PC-3 (cell line): ENCODE measurements at regions not wholly inside any gene's neighbourhood (a gene's known extent, or its start where the extent isn't known, plus 50 kb on each side); places are given as distances from the start of the nearest gene placed in this dataset.

Source experiments
- ATAC-seq: fragments of 200-7000 bp; cut with Tn5 transposase; 2 replicates; pipeline ENCODE4 v1.9.1; 2020; ENCODE audit warnings: mild to moderate bottlenecking, moderate library complexity
- BruUV-seq: library from RNA; stranded (reverse); fragments of 400-500 nt; replicated peaks from 2 replicates; lab custom pipeline; 2021; lab: Mats Ljungman, UMichigan
- CTCF ChIA-PET: fragments of 300-600 bp; sonication (Branson Sonifier 250); formaldehyde crosslinking; loops from one replicate; lab custom pipeline; 2022; ENCODE audit warnings: antibody characterized with exemption; lab: Charles Lee
- POLR2A ChIA-PET: fragments of 300-600 bp; sonication (Branson Sonifier 250); formaldehyde crosslinking; loops from one replicate; lab custom pipeline; 2022; ENCODE audit warnings: antibody characterized with exemption; ENCODE audit not compliant: unreplicated experiment; lab: Charles Lee
- DNase-seq: peaks from one replicate; pipeline ENCODE4 v3.0.0-alpha.2; 2015
- H2AFZ ChIP-seq: fragments of 300-600 bp; sonication (generic); 2 replicates; pipeline ENCODE4 v1.6.0; 2016; ENCODE audit warnings: antibody characterized with exemption, low read length
- H3F3A ChIP-seq: fragments of 300-600 bp; sonication (generic); one replicate; pipeline ENCODE4 v1.6.0; 2017; ENCODE audit warnings: antibody characterized with exemption, low read length, control low read depth, mild to moderate bottlenecking; ENCODE audit not compliant: unreplicated experiment
- H3K27ac ChIP-seq: fragments of 300-600 bp; sonication (generic); 2 replicates; pipeline ENCODE4 v1.5.1; 2016; ENCODE audit warnings: mild to moderate bottlenecking, low read length
- H3K27me3 ChIP-seq: fragments of 300-600 bp; sonication (generic); 2 replicates; pipeline ENCODE4 v1.6.1; 2016; ENCODE audit warnings: low read length, mixed read lengths
- H3K36me3 ChIP-seq: fragments of 300-600 bp; sonication (generic); 2 replicates; pipeline ENCODE4 v1.6.1; 2016; ENCODE audit warnings: low read depth, mixed run types, low read length, mixed read lengths
- H3K4me1 ChIP-seq: fragments of 300-600 bp; sonication (generic); 2 replicates; pipeline ENCODE4 v1.5.1; 2016; ENCODE audit warnings: low read length; ENCODE audit not compliant: insufficient read depth
- H3K4me2 ChIP-seq: fragments of 300-600 bp; sonication (generic); 2 replicates; pipeline ENCODE4 v1.6.0; 2016; ENCODE audit warnings: low read length
- H3K4me3 ChIP-seq: fragments of 300-600 bp; sonication (generic); 2 replicates; pipeline ENCODE4 v1.5.1; 2016; ENCODE audit warnings: mild to moderate bottlenecking, low read length, mixed read lengths
- H3K79me2 ChIP-seq: fragments of 300-600 bp; sonication (generic); 2 replicates; pipeline ENCODE4 v1.6.1; 2017; ENCODE audit warnings: low read length, mixed read lengths
- H3K9ac ChIP-seq: fragments of 300-600 bp; sonication (generic); 2 replicates; pipeline ENCODE4 v1.6.0; 2016; ENCODE audit warnings: mild to moderate bottlenecking, low read length
- H3K9me2 ChIP-seq: fragments of 300-600 bp; sonication (generic); replicated peaks from 2 replicates; pipeline ENCODE4 v1.6.1; 2016; ENCODE audit warnings: mixed run types, low read length, mixed read lengths
- H3K9me3 ChIP-seq: fragments of 300-600 bp; sonication (generic); 2 replicates; pipeline ENCODE4 v1.6.1; 2016; ENCODE audit warnings: low read length, mixed read lengths
- H4K20me1 ChIP-seq: fragments of 300-600 bp; sonication (generic); 2 replicates; pipeline ENCODE4 v1.6.1; 2016; ENCODE audit warnings: low read length, mixed read lengths
- CTCF ChIP-seq: fragments of 300-600 bp; sonication (generic); conservative IDR thresholded peaks from 2 replicates; pipeline ENCODE4 v1.5.1; 2017; ENCODE audit warnings: antibody characterized with exemption, low read depth, mild to moderate bottlenecking, low read length
- EZH2 ChIP-seq: fragments of 300-600 bp; sonication (generic); IDR thresholded peaks from one replicate; pipeline ENCODE4 v1.6.1; 2017; ENCODE audit warnings: antibody characterized with exemption, mild to moderate bottlenecking, low read length; ENCODE audit not compliant: unreplicated experiment
- EZH2phosphoT487 ChIP-seq: fragments of 300-600 bp; sonication (generic); IDR thresholded peaks from 2 replicates; pipeline ENCODE4 v1.6.1; 2018; ENCODE audit warnings: mild to moderate bottlenecking, antibody characterized with exemption, low read length, borderline replicate concordance
- intact Hi-C: fragments of 100-400 bp; cut with micrococcal nuclease; formaldehyde crosslinking; loops from 2 replicates; pipeline ENCODE4 v1.9.0; 2023

GRCh38 chr4:128551280-128551679, 258.2 kb upstream of the JADE1 start:
- Histone ChIP-seq H3K9me2 (no peaks in the 10 kb centered on the region), H4K20me1 (no peaks in the 10 kb centered on the region), H3K4me1 (peaks cover 14% of the 10 kb centered on the region), H3K4me3 (no peak overlapping the region), H3K9me3 (no peaks in the 10 kb centered on the region), H3K36me3 (no peaks in the 10 kb centered on the region), H3K27ac (no peak overlapping the region), H3K27me3 (no peaks in the 10 kb centered on the region), H3F3A (no peaks in the 10 kb centered on the region), H3K4me2 (no peak overlapping the region), H3K79me2 (no peaks in the 10 kb centered on the region), H3K9ac (no peak overlapping the region), H2AFZ (no peak overlapping the region)
- no TSS peak for BruUV-seq
- POLR2A ChIA-PET: no interaction called here
- DNase-seq: no peak
- no peak for TF ChIP-seq CTCF
- TF ChIP-seq EZH2phosphoT487: no peak
- no peak for TF ChIP-seq EZH2
- CTCF ChIA-PET: no interaction called here
- intact Hi-C loops: no loop called here
- no peak for ATAC-seq

GRCh38 chr4:128550060-128550459, 259.4 kb upstream of the JADE1 start:
- H3K9ac ChIP-seq: no peak overlapping the region
- H3K4me2 ChIP-seq: no peak overlapping the region
- H3K4me1 ChIP-seq: peaks cover 14% of the 10 kb centered on the region
- no peaks in the 10 kb centered on the region for H3F3A ChIP-seq
- BruUV-seq: no TSS peak
- POLR2A ChIA-PET: no interaction called here
- no peak overlapping the region for H2AFZ ChIP-seq
- no peaks in the 10 kb centered on the region for H4K20me1 ChIP-seq
- H3K4me3 ChIP-seq: no peak overlapping the region
- no peaks in the 10 kb centered on the region for H3K27me3 ChIP-seq
- intact Hi-C loops: no loop called here
- CTCF ChIA-PET: no interaction called here
- ATAC-seq (no peak), DNase-seq (no peak)
- no peaks in the 10 kb centered on the region for H3K36me3 ChIP-seq
- no peaks in the 10 kb centered on the region for H3K9me2 ChIP-seq
- H3K9me3 ChIP-seq: no peaks in the 10 kb centered on the region
- no peaks in the 10 kb centered on the region for H3K79me2 ChIP-seq
- no peak for TF ChIP-seq EZH2
- TF ChIP-seq EZH2phosphoT487: no peak
- no peak for TF ChIP-seq CTCF
- H3K27ac ChIP-seq: no peak overlapping the region

- no peaks in the 10 kb centered on the region for H3K79me2 ChIP-seq
- POLR2A ChIA-PET: no interaction called here
- ATAC-seq: no peak
- CTCF ChIA-PET: no interaction called here
- no peak overlapping the region for H3K4me3 ChIP-seq
- H3K9me3 ChIP-seq: no peaks in the 10 kb centered on the region
- no peak overlapping the region for H3K9ac ChIP-seq
- peaks cover 14% of the 10 kb centered on the region for H3K4me1 ChIP-seq
- no peak for DNase-seq
- no peaks in the 10 kb centered on the region for H3K27me3 ChIP-seq
- no peaks in the 10 kb centered on the region for H3K36me3 ChIP-seq
- H3K4me2 ChIP-seq: no peak overlapping the region
- BruUV-seq: no TSS peak
- no peak overlapping the region for H3K27ac ChIP-seq
- H3K9me2 ChIP-seq: no peaks in the 10 kb centered on the region
- intact Hi-C loops: no loop called here
- no peaks in the 10 kb centered on the region for H3F3A ChIP-seq
- no peak overlapping the region for H2AFZ ChIP-seq
- TF ChIP-seq CTCF (no peak), EZH2phosphoT487 (no peak)
- H4K20me1 ChIP-seq: no peaks in the 10 kb centered on the region
Observed at GRCh38 chr4:128549636-128550035, 259.9 kb upstream of the JADE1 start.
